HL-60 (cell line): ENCODE measurements at regions not wholly inside any gene's neighbourhood (a gene's known extent, or its start where the extent isn't known, plus 50 kb on each side); places are given as distances from the start of the nearest gene placed in this dataset.

Experiments used
- DNase-seq, 2 experiments: peaks; one replicate each; pipeline ENCODE4 v3.0.0-alpha.2; 2010 to 2020; ENCODE audit warnings: low read depth in 1 of 2, low spot score in 1 of 2
- H3K27ac ChIP-seq: fragments of 250-450 bp; sonication (Bioruptor Pico); replicated peaks from 2 replicates; pipeline ENCODE4 v1.5.1; 2020; ENCODE audit warnings: mild to moderate bottlenecking, moderate library complexity
- H3K27me3 ChIP-seq: fragments of 250-450 bp; sonication (Bioruptor Pico); 2 replicates; pipeline ENCODE4 v1.5.1; 2021; ENCODE audit warnings: mild to moderate bottlenecking, moderate library complexity; ENCODE audit not compliant: insufficient read depth, poor library complexity, severe bottlenecking
- H3K4me3 ChIP-seq: replicated peaks from 2 replicates; pipeline ENCODE4 v1.5.1; 2011; ENCODE audit warnings: mild to moderate bottlenecking, control low read depth, low read length; ENCODE audit not compliant: insufficient read depth
- CTCF ChIP-seq: IDR thresholded peaks from one replicate; pipeline ENCODE4 v1.5.1; 2011; ENCODE audit warnings: low read length, control low read depth, inconsistent platforms; ENCODE audit not compliant: insufficient read depth
- GABPA ChIP-seq: IDR thresholded peaks from 2 replicates; pipeline ENCODE4 v1.6.1; 2012; ENCODE audit warnings: low read depth
- POLR2AphosphoS5 ChIP-seq: IDR thresholded peaks from 2 replicates; pipeline ENCODE4 v1.6.1; 2012; ENCODE audit warnings: low read depth
- REST ChIP-seq: IDR thresholded peaks from 2 replicates; pipeline ENCODE4 v1.6.1; 2012; ENCODE audit warnings: low read depth; ENCODE audit not compliant: insufficient replicate concordance
- SPI1 ChIP-seq: IDR thresholded peaks from 2 replicates; pipeline ENCODE4 v1.6.1; 2012; ENCODE audit warnings: low read depth, mild to moderate bottlenecking, borderline replicate concordance

GRCh38 chr9:515665-516064 is 301.0 kb downstream of the DOCK8 start:
- peaks cover 5% of the 10 kb centered on the region for H3K27me3 ChIP-seq
- DNase-seq, result no peak
- no peak overlapping the region for H3K4me3 ChIP-seq
- no peak overlapping the region for H3K27ac ChIP-seq
- TF ChIP-seq GABPA (no peak), POLR2AphosphoS5 (no peak), SPI1 (no peak), CTCF (no peak), REST (no peak)

- Histone ChIP-seq H3K27me3 (peaks cover 5% of the 10 kb centered on the region), H3K27ac (no peak overlapping the region), H3K4me3 (no peak overlapping the region)
- no peak for DNase-seq
- TF ChIP-seq POLR2AphosphoS5 (no peak), GABPA (no peak), SPI1 (no peak)
Observed at GRCh38 chr9:517993-518392, 303.3 kb downstream of the DOCK8 start.

- DNase-seq, result no peak
- peaks cover 2% of the 10 kb centered on the region for H3K27me3 ChIP-seq
- no peak overlapping the region for H3K27ac ChIP-seq
- H3K4me3 ChIP-seq, result no peak overlapping the region
- TF ChIP-seq POLR2AphosphoS5, result no peak
- TF ChIP-seq SPI1, result no peak
- TF ChIP-seq CTCF, result no peak
- TF ChIP-seq REST, result no peak
Observed at GRCh38 chr9:518540-518939, 303.9 kb downstream of the DOCK8 start.

GRCh38 chr9:519579-519978 is 304.9 kb downstream of the DOCK8 start:
- peaks cover 2% of the 10 kb centered on the region for H3K27me3 ChIP-seq
- H3K4me3 ChIP-seq, result no peak overlapping the region
- no peak for TF ChIP-seq REST
- no peak for TF ChIP-seq GABPA
- no peak for TF ChIP-seq POLR2AphosphoS5
- TF ChIP-seq CTCF, result no peak
- TF ChIP-seq SPI1, result no peak
- no peak overlapping the region for H3K27ac ChIP-seq
- DNase-seq, result no peak
